ENCODE measurements at regions not wholly inside any gene's neighbourhood (a gene's known extent, or its start where the extent isn't known, plus 50 kb on each side); places are given as distances from the start of the nearest gene placed in this dataset.
A peak's percentile ranks its signal among the peaks of the same experiment; 100 is the strongest.

- H3K4me3 ChIP-seq (ENCODE audit: low read length): no peak overlapping the region
- DNase-seq (no peak), ATAC-seq (no peak)
- ChIA-PET POLR2A (ENCODE audit: unreplicated experiment) (no interaction called here), CTCF (no interaction called here)
- no peak overlapping the region for H3K9ac ChIP-seq (ENCODE audit: low read length)
- no peak overlapping the region for H2AFZ ChIP-seq (ENCODE audit: low read length)
- no peaks in the 10 kb centered on the region for H4K20me1 ChIP-seq (ENCODE audit: low read length)
- H3K27ac ChIP-seq (ENCODE audit: low read length): no peak overlapping the region
- H3K9me3 ChIP-seq (ENCODE audit: low read length): no peaks in the 10 kb centered on the region
- no peaks in the 10 kb centered on the region for H3K36me3 ChIP-seq (ENCODE audit: low read depth, low read length)
- 0 out of 2 replicates have a peak, but pooled peaks cover 11% of the 10 kb centered on the region for H3K9me2 ChIP-seq (replicated peaks; ENCODE audit: low read length)
- no TSS peak for BruUV-seq (replicated peaks)
- intact Hi-C loops (cut with micrococcal nuclease): no loop called here
- no peaks in the 10 kb centered on the region for H3K79me2 ChIP-seq (ENCODE audit: low read length)
- TF ChIP-seq EZH2 (IDR thresholded peaks at IDR 0.05; ENCODE audit: low read length, unreplicated experiment) (no peak), CTCF (conservative IDR thresholded peaks at IDR 0.05; ENCODE audit: low read depth, low read length) (no peak), EZH2phosphoT487 (IDR thresholded peaks at IDR 0.05; ENCODE audit: borderline replicate concordance, low read length) (no peak)
- H3K27me3 ChIP-seq (ENCODE audit: low read length): peaks cover 18% of the 10 kb centered on the region
- H3K4me1 ChIP-seq (ENCODE audit: insufficient read depth, low read length): no peaks in the 10 kb centered on the region
- no peak overlapping the region for H3K4me2 ChIP-seq (ENCODE audit: low read length)
- H3F3A ChIP-seq (ENCODE audit: low read length, unreplicated experiment): no peaks in the 10 kb centered on the region
Measured at GRCh38 chr4:52368895-52369294, 290.2 kb downstream of the USP46 start.

GRCh38 chr4:52369649-52370048 lies 289.5 kb downstream of the USP46 start:
- H3K27me3 ChIP-seq (ENCODE audit: low read length): peaks cover 18% of the 10 kb centered on the region
- no peak overlapping the region for H3K4me3 ChIP-seq (ENCODE audit: low read length)
- H3K36me3 ChIP-seq (ENCODE audit: low read depth, low read length): no peaks in the 10 kb centered on the region
- POLR2A ChIA-PET (ENCODE audit: unreplicated experiment): no interaction called here
- TF ChIP-seq CTCF (conservative IDR thresholded peaks at IDR 0.05; ENCODE audit: low read depth, low read length) (no peak), EZH2 (IDR thresholded peaks at IDR 0.05; ENCODE audit: low read length, unreplicated experiment) (no peak), EZH2phosphoT487 (IDR thresholded peaks at IDR 0.05; ENCODE audit: borderline replicate concordance, low read length) (no peak)
- H4K20me1 ChIP-seq (ENCODE audit: low read length): no peaks in the 10 kb centered on the region
- no peaks in the 10 kb centered on the region for H3K9me3 ChIP-seq (ENCODE audit: low read length)
- no peaks in the 10 kb centered on the region for H3K79me2 ChIP-seq (ENCODE audit: low read length)
- H2AFZ ChIP-seq (ENCODE audit: low read length): no peak overlapping the region
- no peaks in the 10 kb centered on the region for H3F3A ChIP-seq (ENCODE audit: low read length, unreplicated experiment)
- no peak overlapping the region for H3K9ac ChIP-seq (ENCODE audit: low read length)
- no peak for ATAC-seq
- peaks cover 2% of the 10 kb centered on the region; the same call in 1 of the 2 replicates for H3K4me1 ChIP-seq (ENCODE audit: insufficient read depth, low read length)
- intact Hi-C loops (cut with micrococcal nuclease): loop anchor here (10.0 kb wide), 2 partner anchors 135 to 265 kb away; no protein-coding TSS in a partner anchor
- no peak overlapping the region for H3K4me2 ChIP-seq (ENCODE audit: low read length)
- CTCF ChIA-PET: no interaction called here
- no TSS peak for BruUV-seq (replicated peaks)
- H3K27ac ChIP-seq (ENCODE audit: low read length): no peak overlapping the region
- peak; percentile 57 for DNase-seq
- H3K9me2 ChIP-seq (replicated peaks; ENCODE audit: low read length): 0 out of 2 replicates have a peak, but pooled peaks cover 11% of the 10 kb centered on the region

- ChIA-PET CTCF (no interaction called here), POLR2A (ENCODE audit: unreplicated experiment) (no interaction called here)
- no peak for DNase-seq
- no peak overlapping the region for H2AFZ ChIP-seq (ENCODE audit: low read length)
- TF ChIP-seq CTCF (conservative IDR thresholded peaks at IDR 0.05; ENCODE audit: low read depth, low read length): no peak
- TF ChIP-seq EZH2 (IDR thresholded peaks at IDR 0.05; ENCODE audit: low read length, unreplicated experiment): no peak
- no peak for TF ChIP-seq EZH2phosphoT487 (IDR thresholded peaks at IDR 0.05; ENCODE audit: borderline replicate concordance, low read length)
- no peaks in the 10 kb centered on the region for H3K36me3 ChIP-seq (ENCODE audit: low read depth, low read length)
- no peaks in the 10 kb centered on the region for H3K79me2 ChIP-seq (ENCODE audit: low read length)
- H3K4me3 ChIP-seq (ENCODE audit: low read length): no peak overlapping the region
- H3K4me1 ChIP-seq (ENCODE audit: insufficient read depth, low read length): peaks cover 11% of the 10 kb centered on the region
- no peak overlapping the region for H3K9ac ChIP-seq (ENCODE audit: low read length)
- no peaks in the 10 kb centered on the region for H3F3A ChIP-seq (ENCODE audit: low read length, unreplicated experiment)
- no peaks in the 10 kb centered on the region for H3K9me3 ChIP-seq (ENCODE audit: low read length)
- no TSS peak for BruUV-seq (replicated peaks)
- H3K27ac ChIP-seq (ENCODE audit: low read length): no peak overlapping the region
- no peaks in the 10 kb centered on the region for H4K20me1 ChIP-seq (ENCODE audit: low read length)
- 0 out of 2 replicates have a peak, but pooled peaks cover 11% of the 10 kb centered on the region for H3K9me2 ChIP-seq (replicated peaks; ENCODE audit: low read length)
- no peak for ATAC-seq
- H3K4me2 ChIP-seq (ENCODE audit: low read length): no peak overlapping the region
- intact Hi-C loops (cut with micrococcal nuclease): loop anchor here (10.0 kb wide), 2 partner anchors 136 to 266 kb away; no protein-coding TSS in a partner anchor
- H3K27me3 ChIP-seq (ENCODE audit: low read length): peaks cover 18% of the 10 kb centered on the region
Measured at GRCh38 chr4:52370576-52370975, 288.5 kb downstream of the USP46 start.
